Activated T-cell treated with anti-CD3 and anti-CD28 coated beads, Interleukin-2, amount 50 U/mL, for 72 hours (primary cell): ENCODE measurements at regions not wholly inside any gene's neighbourhood (a gene's known extent, or its start where the extent isn't known, plus 50 kb on each side); places are given as distances from the start of the nearest gene placed in this dataset.

Experiments
- ATAC-seq, 2 donors: fragments of 150-1000 bp; cut with Tn5 transposase; replicated peaks in 1 of 2; 2 replicates each; pipeline ENCODE4 v1.10.0; 2021; ENCODE audit warnings: moderate library complexity in 2 of 2, mild to moderate bottlenecking in 1 of 2
- DNase-seq, 2 donors: peaks; one replicate each; pipeline ENCODE4 v3.0.0; 2021 to 2022; ENCODE audit warnings: mixed read lengths in 1 of 2
- H3K27ac Mint-ChIP-seq: one replicate; pipeline ENCODE4 v1.8.0; 2022; ENCODE audit warnings: mild to moderate bottlenecking, moderate library complexity, mixed read lengths
- H3K27me3 Mint-ChIP-seq: one replicate; pipeline ENCODE4 v1.8.0; 2022; ENCODE audit warnings: low read depth, mixed read lengths
- H3K36me3 Mint-ChIP-seq, 2 donors: one replicate each; pipeline ENCODE4 v1.8.0; 2022; ENCODE audit warnings: mixed read lengths in 2 of 2, mild to moderate bottlenecking in 1 of 2; ENCODE audit not compliant: insufficient read depth in 2 of 2
- H3K4me1 Mint-ChIP-seq: one replicate; pipeline ENCODE4 v1.8.0; 2022; ENCODE audit warnings: low read depth, mixed read lengths
- H3K4me3 Mint-ChIP-seq, 2 donors: one replicate each; pipeline ENCODE4 v1.8.0; 2022; ENCODE audit warnings: mild to moderate bottlenecking in 2 of 2, mixed read lengths in 2 of 2, moderate library complexity in 2 of 2
- H3K9me3 Mint-ChIP-seq, 2 donors: one replicate each; pipeline ENCODE4 v1.8.0; 2022; ENCODE audit warnings: mixed read lengths in 2 of 2

DNA sequence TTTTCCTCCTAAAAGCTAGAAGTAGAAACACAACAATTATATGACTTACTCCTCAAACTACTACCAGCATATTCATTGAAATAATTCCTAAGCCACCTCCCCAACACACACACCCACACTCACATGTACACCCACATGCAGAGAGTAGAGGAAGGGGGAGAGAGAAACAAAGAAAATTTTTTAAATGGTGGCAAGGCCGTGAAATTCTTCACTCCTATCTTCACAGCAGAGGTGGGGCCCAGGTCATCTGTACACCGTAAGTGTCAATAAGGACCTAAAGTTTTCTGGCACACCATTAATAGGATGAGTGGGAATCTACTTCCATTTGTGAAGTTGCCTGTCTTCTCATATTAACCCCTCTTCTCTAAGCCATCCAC lies 73.9 kb upstream of the EGLN3 start:
- no peaks in the 10 kb centered on the region for H3K36me3 Mint-ChIP-seq
- no peaks in the 10 kb centered on the region for H3K4me1 Mint-ChIP-seq
- no peaks in the 10 kb centered on the region for H3K27me3 Mint-ChIP-seq
- DNase-seq = no peak
- no peak for ATAC-seq
- no peak overlapping the region for H3K4me3 Mint-ChIP-seq
- H3K9me3 Mint-ChIP-seq = no peaks in the 10 kb centered on the region
- H3K27ac Mint-ChIP-seq = no peak overlapping the region

DNA sequence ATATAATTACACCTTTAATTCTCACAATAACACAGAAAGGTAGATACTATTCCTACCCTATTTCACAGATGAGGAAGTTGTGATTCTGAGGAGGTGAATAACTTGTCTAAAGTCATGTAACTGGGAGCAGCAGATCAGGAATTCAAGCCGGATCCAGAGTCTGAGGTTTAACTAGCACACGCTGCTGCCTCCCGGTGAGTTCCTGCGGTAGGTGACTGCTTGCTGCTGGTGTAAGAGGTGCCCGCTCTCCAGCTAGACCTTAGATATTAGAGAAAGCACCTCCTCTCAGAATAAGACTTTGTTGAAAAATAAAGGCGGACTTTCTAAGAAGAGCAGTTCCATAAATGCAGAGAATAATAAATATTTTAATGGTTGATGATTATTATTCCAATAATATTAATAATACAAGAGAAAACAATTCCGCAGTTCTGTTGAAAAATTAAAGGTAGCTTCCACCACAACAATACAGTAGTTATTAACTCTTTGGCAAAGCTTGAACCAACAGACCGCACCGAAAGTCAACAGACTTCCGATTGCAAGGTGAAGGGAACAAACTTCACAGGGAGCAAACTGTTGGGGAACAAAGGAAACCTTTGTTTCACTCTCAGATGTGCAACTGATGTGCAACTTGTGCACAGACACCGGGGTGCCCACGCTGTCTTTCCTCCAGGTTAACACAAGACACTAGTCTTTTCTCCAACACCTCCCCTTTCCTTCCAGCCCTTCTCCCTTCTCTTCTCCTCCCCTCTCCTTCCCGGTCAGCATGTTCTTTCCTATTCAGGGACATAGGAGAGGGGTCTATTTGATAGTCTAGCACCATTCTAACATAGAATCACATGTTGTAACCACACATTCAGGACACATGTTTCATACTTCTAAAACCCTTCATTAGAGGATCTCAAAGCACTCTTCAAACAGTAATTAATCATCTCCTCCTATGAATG lies 73.2 kb upstream of the EGLN3 start:
- H3K27ac Mint-ChIP-seq = no peak overlapping the region
- no peak for ATAC-seq
- DNase-seq = no peak
- no peaks in the 10 kb centered on the region for H3K36me3 Mint-ChIP-seq
- no peaks in the 10 kb centered on the region for H3K9me3 Mint-ChIP-seq
- H3K27me3 Mint-ChIP-seq = no peaks in the 10 kb centered on the region
- H3K4me1 Mint-ChIP-seq = peaks cover 1% of the 10 kb centered on the region
- H3K4me3 Mint-ChIP-seq = no peak overlapping the region

DNA sequence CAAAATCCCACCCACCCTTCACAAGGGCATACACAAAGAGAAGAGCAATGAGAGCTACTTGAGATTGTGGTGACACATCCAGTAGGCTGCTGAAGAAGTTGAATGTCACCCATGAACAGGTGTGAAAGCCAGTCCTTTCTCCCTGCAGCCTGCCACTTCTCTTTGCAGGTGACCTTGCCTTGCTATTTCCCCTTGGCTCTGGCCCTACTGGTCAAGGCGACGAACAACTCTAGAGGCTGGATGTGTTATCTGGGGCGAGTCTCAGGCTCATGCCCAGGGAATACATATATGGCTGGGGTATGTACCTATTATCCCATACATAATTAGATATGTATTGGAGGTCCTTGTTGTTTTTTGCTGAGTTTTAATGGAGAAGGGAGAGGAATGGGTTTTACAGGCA lies 70.2 kb upstream of the EGLN3 start:
- H3K4me3 Mint-ChIP-seq = no peak overlapping the region
- H3K36me3 Mint-ChIP-seq = no peaks in the 10 kb centered on the region
- no peaks in the 10 kb centered on the region for H3K27me3 Mint-ChIP-seq
- H3K27ac Mint-ChIP-seq = no peak overlapping the region
- ATAC-seq (no peak), DNase-seq (no peak)
- no peaks in the 10 kb centered on the region for H3K9me3 Mint-ChIP-seq
- peaks cover 20% of the 10 kb centered on the region for H3K4me1 Mint-ChIP-seq

DNA sequence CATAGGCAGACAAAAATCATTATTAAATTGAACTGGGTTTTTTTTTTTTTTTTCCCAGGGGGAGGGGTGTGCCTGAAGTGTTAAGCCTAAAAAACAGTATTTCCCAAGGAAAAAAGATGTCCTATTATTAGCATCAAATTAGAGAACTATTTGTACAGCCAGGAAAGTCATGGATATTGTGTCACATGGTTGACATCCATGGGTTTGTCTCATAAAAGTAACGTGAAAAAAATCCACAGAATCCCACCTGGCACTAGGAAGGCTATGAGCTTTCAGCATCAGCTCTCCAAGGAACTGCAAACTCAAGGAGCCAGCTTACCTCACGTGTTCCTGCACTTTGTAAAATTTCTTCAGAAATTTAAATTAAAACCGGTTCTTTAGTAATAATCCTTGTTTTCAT lies 69.1 kb upstream of the EGLN3 start:
- peaks cover 20% of the 10 kb centered on the region for H3K4me1 Mint-ChIP-seq
- ATAC-seq (no peak), DNase-seq (no peak)
- H3K27me3 Mint-ChIP-seq = no peaks in the 10 kb centered on the region
- no peaks in the 10 kb centered on the region for H3K36me3 Mint-ChIP-seq
- H3K4me3 Mint-ChIP-seq = peak overlapping the region in 1 of 2 donors; percentile 90
- H3K27ac Mint-ChIP-seq = no peak overlapping the region
- H3K9me3 Mint-ChIP-seq = no peaks in the 10 kb centered on the region

DNA sequence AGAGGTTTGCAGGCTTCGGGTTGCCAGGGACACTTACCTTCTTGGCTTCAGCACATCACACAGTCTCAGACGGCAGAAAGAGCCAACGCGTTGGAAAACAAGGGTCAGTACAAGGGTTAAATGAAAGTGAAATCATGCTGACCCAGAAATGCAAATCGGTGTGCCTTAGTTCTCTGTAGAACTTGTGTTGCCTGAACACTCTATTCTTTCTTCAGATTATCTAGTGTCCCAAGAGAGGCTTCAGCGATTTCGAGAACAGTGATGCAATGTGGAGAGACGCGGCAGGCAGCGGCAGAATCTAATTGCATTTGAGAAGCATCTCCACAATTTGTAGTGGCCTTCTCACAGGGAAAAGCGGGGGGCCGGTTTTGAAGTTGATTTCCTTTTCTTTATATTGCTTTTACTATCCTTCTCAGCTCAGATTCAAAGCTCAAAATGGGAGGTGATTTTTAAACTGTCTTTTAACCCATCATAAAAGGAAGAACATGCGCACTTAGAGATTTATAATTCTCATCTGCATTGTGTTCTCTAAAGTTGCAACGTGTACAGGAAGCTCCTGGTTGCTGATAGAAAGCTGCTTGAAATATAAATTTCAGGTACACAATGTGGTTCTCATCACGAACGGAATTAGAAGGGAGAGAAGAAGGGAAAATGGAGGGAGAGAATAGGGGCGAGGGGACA lies 67.8 kb upstream of the EGLN3 start:
- H3K4me3 Mint-ChIP-seq = peak overlapping the region; percentile 76 to 90
- H3K27me3 Mint-ChIP-seq = no peaks in the 10 kb centered on the region
- no peaks in the 10 kb centered on the region for H3K9me3 Mint-ChIP-seq
- H3K36me3 Mint-ChIP-seq = no peaks in the 10 kb centered on the region
- peaks cover 20% of the 10 kb centered on the region for H3K4me1 Mint-ChIP-seq
- H3K27ac Mint-ChIP-seq = peak overlapping the region; percentile 90
- DNase-seq (peak in 1 of 2 donors; percentile 5), ATAC-seq (peak; percentile 69 to 74)

DNA sequence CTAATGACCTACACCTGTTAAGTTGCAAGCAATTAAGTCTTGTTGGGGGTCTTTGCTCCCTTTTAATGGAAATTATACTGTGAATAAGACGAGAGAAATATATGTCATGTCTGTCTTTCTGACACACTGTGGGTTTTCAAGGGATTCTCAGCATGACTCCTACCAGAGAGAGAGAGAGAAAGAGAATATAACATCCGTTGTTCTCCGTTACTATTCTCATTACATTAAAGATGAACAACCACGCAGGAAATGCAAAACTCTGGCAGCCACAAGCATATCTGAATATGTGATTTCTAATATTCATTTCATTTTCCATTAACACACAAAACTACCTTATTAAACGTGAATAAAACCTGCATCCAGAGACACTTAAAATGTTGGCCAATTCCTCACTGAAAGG lies 67.3 kb upstream of the EGLN3 start:
- Mint-ChIP-seq H3K4me1 (peaks cover 23% of the 10 kb centered on the region), H3K27ac (peak overlapping the region; percentile 90), H3K9me3 (no peaks in the 10 kb centered on the region), H3K4me3 (peak overlapping the region; percentile 76 to 90), H3K27me3 (no peaks in the 10 kb centered on the region), H3K36me3 (no peaks in the 10 kb centered on the region)
- peak; percentile 79 to 85 for ATAC-seq
- no peak for DNase-seq

DNA sequence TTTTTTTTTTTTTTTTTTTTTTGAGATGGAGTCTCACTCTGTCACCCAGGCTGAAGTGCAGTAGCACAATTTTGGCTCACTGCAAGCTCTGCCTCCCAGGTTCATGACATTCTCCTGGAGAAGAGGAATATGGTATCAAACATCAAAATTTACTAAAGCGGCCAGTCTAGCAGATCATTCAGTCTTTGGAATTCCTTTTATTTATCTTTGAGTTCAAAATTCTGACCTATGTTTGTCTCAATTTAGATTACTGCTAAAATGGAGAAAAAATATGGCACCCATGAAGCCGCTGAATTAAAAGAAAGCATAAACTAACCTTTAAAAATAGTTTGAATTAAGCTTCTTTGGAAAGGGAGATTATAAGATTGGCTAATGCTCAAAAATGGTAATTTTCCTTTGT lies 64.5 kb upstream of the EGLN3 start:
- H3K4me1 Mint-ChIP-seq = peaks cover 31% of the 10 kb centered on the region
- peaks cover 6% of the 10 kb centered on the region for H3K27me3 Mint-ChIP-seq
- no peaks in the 10 kb centered on the region for H3K9me3 Mint-ChIP-seq
- peaks cover 2 to 4% of the 10 kb centered on the region in 2 donors for H3K36me3 Mint-ChIP-seq
- H3K4me3 Mint-ChIP-seq = no peak overlapping the region
- ATAC-seq = no peak
- no peak overlapping the region for H3K27ac Mint-ChIP-seq
- DNase-seq = no peak

DNA sequence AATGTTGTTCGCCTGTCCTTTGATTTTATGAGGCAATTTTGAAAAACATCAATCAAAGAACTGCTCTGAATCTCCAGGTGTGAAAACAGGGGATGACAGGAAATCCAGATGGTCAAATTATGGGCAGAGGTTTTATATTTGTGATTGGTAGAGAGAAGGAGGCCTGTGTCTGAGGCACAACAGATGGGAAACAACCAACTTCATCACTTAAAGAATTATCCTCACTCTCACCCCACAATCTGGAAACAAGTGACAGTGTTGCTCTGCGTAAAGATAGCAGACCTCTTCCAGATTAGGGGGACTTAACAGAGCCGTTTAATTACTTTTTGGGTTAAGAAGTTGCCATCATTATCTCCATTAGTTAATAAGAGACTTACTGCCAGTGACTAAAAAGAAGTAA lies 64.1 kb upstream of the EGLN3 start:
- Mint-ChIP-seq H3K9me3 (no peaks in the 10 kb centered on the region), H3K27ac (peak overlapping the region; percentile 33), H3K36me3 (peaks cover 2 to 4% of the 10 kb centered on the region in 2 donors), H3K27me3 (peaks cover 6% of the 10 kb centered on the region), H3K4me3 (peak overlapping the region in 1 of 2 donors; percentile 2), H3K4me1 (peaks cover 31% of the 10 kb centered on the region)
- ATAC-seq (no peak), DNase-seq (no peak)

DNA sequence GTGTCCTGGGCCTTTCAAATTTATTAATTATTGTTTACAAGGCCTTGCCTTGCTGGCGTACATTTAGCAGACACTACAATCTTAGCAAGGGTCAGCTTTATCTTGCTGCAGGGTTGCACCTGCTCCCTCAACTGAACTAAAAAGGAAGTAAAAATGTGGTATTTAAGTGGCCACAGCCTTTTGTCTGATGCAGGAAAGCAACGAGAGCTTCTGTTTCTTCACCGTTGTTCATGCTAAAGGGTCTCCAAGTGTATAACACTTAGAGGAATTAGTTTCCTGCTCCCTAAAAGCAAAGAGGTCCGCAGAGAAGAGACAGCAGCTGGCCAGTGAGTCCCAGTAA lies 62.8 kb upstream of the EGLN3 start:
- ATAC-seq (no peak), DNase-seq (no peak)
- Mint-ChIP-seq H3K36me3 (peaks cover 2 to 4% of the 10 kb centered on the region in 2 donors), H3K27ac (peak overlapping the region; percentile 19), H3K4me1 (peaks cover 26% of the 10 kb centered on the region), H3K27me3 (peaks cover 6% of the 10 kb centered on the region), H3K9me3 (no peaks in the 10 kb centered on the region), H3K4me3 (peak overlapping the region; percentile 29 to 78)

DNA sequence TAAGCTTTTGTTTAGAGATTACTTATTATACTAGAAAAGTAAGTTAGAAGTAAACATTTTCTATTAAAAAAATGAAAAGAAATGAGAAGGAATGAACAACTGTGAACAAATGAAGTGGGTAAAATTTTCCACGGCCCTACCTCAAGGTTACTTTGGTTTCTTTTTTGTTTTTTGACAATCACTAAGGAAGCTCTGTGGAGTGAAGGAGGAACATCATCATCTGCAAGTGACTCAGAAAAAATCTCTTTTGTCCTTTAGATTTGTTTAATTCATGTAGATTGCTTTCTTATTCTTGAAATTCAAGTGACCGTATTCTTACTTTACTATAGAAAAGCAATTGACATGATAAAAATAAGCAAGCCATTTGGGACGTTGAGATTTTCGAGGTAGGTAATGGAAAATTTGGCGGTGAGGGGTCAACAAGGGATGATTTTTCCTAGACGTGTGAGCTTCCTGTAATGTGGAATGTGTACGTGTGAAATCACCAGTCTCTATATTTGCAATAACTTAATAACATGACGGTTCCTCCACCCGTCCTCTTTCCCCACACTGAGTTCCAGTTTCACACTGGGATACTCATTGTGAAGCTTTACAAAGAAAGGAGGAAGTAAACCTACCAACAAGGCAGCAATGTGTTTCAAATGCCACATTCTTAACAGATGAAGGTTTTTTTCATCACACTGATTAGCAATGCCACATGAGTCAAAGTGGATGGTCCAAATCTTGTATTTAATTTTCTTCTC lies 62.3 kb upstream of the EGLN3 start:
- no peak for DNase-seq
- peak in 1 of 2 donors; percentile 41 for ATAC-seq
- Mint-ChIP-seq H3K4me3 (peak overlapping the region; percentile 6 to 78), H3K27ac (peak overlapping the region; percentile 74), H3K27me3 (peaks cover 6% of the 10 kb centered on the region), H3K9me3 (no peaks in the 10 kb centered on the region), H3K36me3 (peaks cover 2 to 4% of the 10 kb centered on the region in 2 donors), H3K4me1 (peaks cover 22% of the 10 kb centered on the region)

DNA sequence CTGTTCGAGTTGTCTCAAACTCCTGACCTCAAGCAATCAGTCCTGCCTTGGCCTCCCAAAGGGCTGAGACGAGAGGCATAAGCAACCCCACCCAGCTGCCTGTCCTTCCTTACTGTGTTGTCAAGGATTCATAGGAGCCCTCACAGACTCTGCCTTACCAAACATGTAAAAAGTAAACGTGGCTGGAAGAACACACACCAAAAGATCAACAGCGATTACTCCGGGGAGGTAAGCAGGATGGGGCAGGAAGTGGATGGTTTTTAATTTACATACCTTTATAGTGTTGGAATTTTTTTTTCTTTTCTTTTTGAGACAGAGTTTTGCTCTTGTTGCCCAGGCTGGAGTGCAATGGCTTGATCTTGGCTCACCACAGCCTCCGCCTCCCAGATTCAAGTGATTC lies 61.5 kb upstream of the EGLN3 start:
- peak overlapping the region in 1 of 2 donors; percentile 6 for H3K4me3 Mint-ChIP-seq
- H3K4me1 Mint-ChIP-seq = peaks cover 19% of the 10 kb centered on the region
- ATAC-seq (no peak), DNase-seq (no peak)
- peaks cover 6% of the 10 kb centered on the region for H3K27me3 Mint-ChIP-seq
- no peaks in the 10 kb centered on the region for H3K9me3 Mint-ChIP-seq
- H3K27ac Mint-ChIP-seq = no peak overlapping the region
- H3K36me3 Mint-ChIP-seq = peaks cover 2 to 4% of the 10 kb centered on the region in 2 donors

DNA sequence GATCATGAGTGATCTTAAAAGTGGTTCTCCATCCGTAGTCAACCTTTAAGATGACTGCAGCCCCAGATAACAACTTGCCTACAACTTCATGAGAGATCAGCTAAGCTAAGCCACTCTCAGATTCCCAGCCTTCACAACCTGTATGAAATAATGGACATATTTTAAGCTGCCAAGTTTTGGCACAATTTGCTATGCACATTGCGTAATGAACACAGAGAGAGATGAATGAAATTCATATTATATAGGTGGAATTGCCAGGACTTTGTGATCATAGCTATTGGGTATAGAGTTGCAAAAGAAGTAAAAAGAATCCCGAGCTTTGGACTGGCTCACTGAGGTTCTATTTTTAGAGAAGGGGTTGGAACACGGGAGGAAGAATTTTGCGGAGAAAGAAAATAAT lies 59.1 kb upstream of the EGLN3 start:
- no peaks in the 10 kb centered on the region for H3K9me3 Mint-ChIP-seq
- peaks cover 6% of the 10 kb centered on the region for H3K27me3 Mint-ChIP-seq
- H3K4me3 Mint-ChIP-seq = no peak overlapping the region
- ATAC-seq = no peak
- no peak for DNase-seq
- H3K27ac Mint-ChIP-seq = no peak overlapping the region
- peaks cover 2 to 4% of the 10 kb centered on the region in 2 donors for H3K36me3 Mint-ChIP-seq
- H3K4me1 Mint-ChIP-seq = peaks cover 11% of the 10 kb centered on the region

DNA sequence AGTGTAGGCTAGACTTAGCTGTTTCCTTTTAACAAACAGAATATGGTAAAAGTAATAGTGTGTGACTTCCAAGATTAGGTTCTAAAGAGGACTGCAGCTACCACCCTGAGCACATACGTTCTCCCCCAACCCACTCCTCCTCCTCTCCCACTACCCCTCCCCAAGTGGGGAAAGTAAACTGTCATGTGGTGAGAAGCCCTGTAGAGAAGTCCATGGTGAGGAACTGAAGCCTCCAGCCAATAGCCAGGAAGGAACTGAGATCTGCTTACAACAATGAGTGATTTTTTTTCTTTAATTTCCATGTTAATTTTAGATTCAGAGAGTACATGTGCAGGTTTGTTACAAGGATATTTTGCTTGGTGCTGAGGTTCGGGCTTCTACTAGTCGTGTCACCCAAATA lies 57.0 kb upstream of the EGLN3 start:
- ATAC-seq = no peak
- peaks cover 2 to 4% of the 10 kb centered on the region in 2 donors for H3K36me3 Mint-ChIP-seq
- H3K27me3 Mint-ChIP-seq = peaks cover 6% of the 10 kb centered on the region
- H3K9me3 Mint-ChIP-seq = no peaks in the 10 kb centered on the region
- no peak for DNase-seq
- H3K4me3 Mint-ChIP-seq = no peak overlapping the region
- H3K4me1 Mint-ChIP-seq = peaks cover 6% of the 10 kb centered on the region
- H3K27ac Mint-ChIP-seq = no peak overlapping the region
